ENCODE measurements at regions not wholly inside any gene's neighbourhood (a gene's known extent, or its start where the extent isn't known, plus 50 kb on each side); places are given as distances from the start of the nearest gene placed in this dataset.

DNA sequence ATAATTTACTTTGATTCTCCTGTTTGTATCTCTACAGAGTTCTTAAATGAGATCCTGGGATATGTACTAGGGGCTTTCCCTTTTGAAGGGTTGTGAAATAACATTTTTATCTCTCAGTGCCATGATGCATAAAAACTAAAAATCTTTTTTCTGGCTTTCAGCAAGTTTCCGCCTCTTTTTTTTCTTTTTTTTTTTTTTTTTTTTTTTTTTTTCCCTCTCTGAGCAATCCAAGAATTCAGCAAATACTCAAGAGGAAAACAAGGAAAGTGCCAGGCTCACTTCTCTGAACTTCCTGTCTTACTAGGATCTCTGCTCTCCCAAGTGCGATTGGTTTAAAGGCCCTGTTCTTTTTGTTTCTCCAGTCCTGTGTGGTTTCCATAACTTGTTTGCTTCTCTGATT is 79.9 kb downstream of the HYCC1 start:
- H3K4me3 ChIP-seq (replicated peaks in 1 of 3; ENCODE audit: insufficient read depth in 1 of 3, low read depth in 1 of 3, low read length in 3 of 3) = no peak overlapping the region
- dilution Hi-C loops (cut with MboI; ENCODE audit: extremely low pct_ligation_motif_present, low sequenced_read_pairs) (no loop called here), intact Hi-C loops (cut with micrococcal nuclease) (loop anchor here (5.0 kb wide), 1 partner anchor 123 kb away; no protein-coding TSS in a partner anchor)
- TF ChIP-seq JUN (IDR thresholded peaks at IDR 0.05; ENCODE audit: borderline replicate concordance, insufficient read depth, insufficient read length, low read depth) (no peak), POLR2AphosphoS5 (IDR thresholded peaks at IDR 0.05; ENCODE audit: insufficient read depth, low read depth, low read length) (no peak), GATA2 (IDR thresholded peaks at IDR 0.05; ENCODE audit: insufficient read depth, insufficient read length, low read depth, low read length) (no peak), FOS (IDR thresholded peaks at IDR 0.05; ENCODE audit: borderline replicate concordance, insufficient read depth, low read length) (no peak), MYC (IDR thresholded peaks at IDR 0.05; ENCODE audit: low read depth, low read length) (no peak)
- TF ChIP-seq, protein P1, sequence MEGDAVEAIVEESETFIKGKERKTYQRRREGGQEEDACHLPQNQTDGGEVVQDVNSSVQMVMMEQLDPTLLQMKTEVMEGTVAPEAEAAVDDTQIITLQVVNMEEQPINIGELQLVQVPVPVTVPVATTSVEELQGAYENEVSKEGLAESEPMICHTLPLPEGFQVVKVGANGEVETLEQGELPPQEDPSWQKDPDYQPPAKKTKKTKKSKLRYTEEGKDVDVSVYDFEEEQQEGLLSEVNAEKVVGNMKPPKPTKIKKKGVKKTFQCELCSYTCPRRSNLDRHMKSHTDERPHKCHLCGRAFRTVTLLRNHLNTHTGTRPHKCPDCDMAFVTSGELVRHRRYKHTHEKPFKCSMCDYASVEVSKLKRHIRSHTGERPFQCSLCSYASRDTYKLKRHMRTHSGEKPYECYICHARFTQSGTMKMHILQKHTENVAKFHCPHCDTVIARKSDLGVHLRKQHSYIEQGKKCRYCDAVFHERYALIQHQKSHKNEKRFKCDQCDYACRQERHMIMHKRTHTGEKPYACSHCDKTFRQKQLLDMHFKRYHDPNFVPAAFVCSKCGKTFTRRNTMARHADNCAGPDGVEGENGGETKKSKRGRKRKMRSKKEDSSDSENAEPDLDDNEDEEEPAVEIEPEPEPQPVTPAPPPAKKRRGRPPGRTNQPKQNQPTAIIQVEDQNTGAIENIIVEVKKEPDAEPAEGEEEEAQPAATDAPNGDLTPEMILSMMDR (IDR thresholded peaks at IDR 0.05; ENCODE audit: extremely low read depth in 1 of 2, insufficient read depth in 1 of 2, low read depth in 1 of 2, low read length in 2 of 2) = no peak
- DNase-seq (ENCODE audit: low read depth, low spot score) = no peak
- no peak overlapping the region for H3K4me2 ChIP-seq (ENCODE audit: insufficient read depth, low read length)
- no peak overlapping the region for H3K9ac ChIP-seq (replicated peaks; ENCODE audit: extremely low read depth, insufficient read depth, low read length)
- ChIA-PET CTCF (interaction anchor here (1.1 kb wide), 1 partner anchor 121 kb away, joined by 3 read pairs; no protein-coding TSS in a partner anchor), POLR2A (no interaction called here)
- no peaks in the 10 kb centered on the region for H4K20me1 ChIP-seq (replicated peaks; ENCODE audit: control insufficient read depth, extremely low read depth, insufficient read depth, low read length)
- no peak overlapping the region for H2AFZ ChIP-seq (ENCODE audit: low read depth, low read length)
- H3K27ac ChIP-seq (ENCODE audit: insufficient read depth, low read depth, low read length) = no peak overlapping the region
- H3K79me2 ChIP-seq (ENCODE audit: control insufficient read depth, insufficient read depth, low read length) = no peaks in the 10 kb centered on the region
- no peaks in the 10 kb centered on the region for H3K9me1 ChIP-seq (replicated peaks; ENCODE audit: control insufficient read depth, extremely low read depth, insufficient read depth, low read length)
- BruUV-seq (replicated peaks) = no TSS peak
- no peaks in the 10 kb centered on the region for H3K9me3 ChIP-seq (replicated peaks; ENCODE audit: control insufficient read depth, insufficient read depth, low read length)
- no peaks in the 10 kb centered on the region for H3K36me3 ChIP-seq (ENCODE audit: control insufficient read depth in 2 of 2, extremely low read depth in 1 of 2, insufficient read depth in 2 of 2, low read length in 2 of 2)
- FAIRE-seq = peak; percentile 59
- H3K27me3 ChIP-seq (ENCODE audit: control insufficient read depth in 2 of 2, insufficient read depth in 2 of 2, low read length in 2 of 2) = no peaks in the 10 kb centered on the region
- H3K4me1 ChIP-seq (ENCODE audit: control insufficient read depth, extremely low read depth, insufficient read depth, low read length) = no peaks in the 10 kb centered on the region
